ENCODE measurements at regions not wholly inside any gene's neighbourhood (a gene's known extent, or its start where the extent isn't known, plus 50 kb on each side); places are given as distances from the start of the nearest gene placed in this dataset.
A peak's percentile ranks its signal among the peaks of the same experiment; 100 is the strongest.

- Histone ChIP-seq H3K23me2 (ENCODE audit: insufficient read length, low read depth, low read length, poor library complexity, severe bottlenecking) (peaks cover 8% of the 10 kb centered on the region), H2AFZ (ENCODE audit: low read length) (peak overlapping the region; percentile 59), H2BK120ac (ENCODE audit: low read depth, low read length, poor library complexity, severe bottlenecking) (no peak overlapping the region), H3K23ac (ENCODE audit: insufficient read length, low read depth, low read length) (no peak overlapping the region), H4K5ac (ENCODE audit: insufficient read length, low read depth, low read length) (no peak overlapping the region), H3K27me3 (ENCODE audit: insufficient read depth, low read length) (peaks cover 3% of the 10 kb centered on the region; the same call in 1 of the 2 replicates), H3K18ac (ENCODE audit: insufficient read length, low read depth, low read length) (no peak overlapping the region), H3K4ac (ENCODE audit: low read depth, low read length) (no peak overlapping the region), H3K79me1 (ENCODE audit: insufficient read depth, low read depth, low read length, poor library complexity, severe bottlenecking) (no peaks in the 10 kb centered on the region), H2AK5ac (ENCODE audit: insufficient read length, low read length) (no peak overlapping the region), H2BK12ac (ENCODE audit: insufficient read length, low read depth, low read length) (no peak overlapping the region), H4K20me1 (ENCODE audit: control insufficient read depth, insufficient read depth, insufficient read length) (peaks cover 3% of the 10 kb centered on the region), H3K14ac (ENCODE audit: insufficient read depth, low read length) (no peak overlapping the region), H3K9me3 (ENCODE audit: control insufficient read depth, low read depth, low read length) (no peaks in the 10 kb centered on the region), H3K9ac (ENCODE audit: extremely low read depth, insufficient read length, low read length) (no peak overlapping the region), H2BK20ac (ENCODE audit: low read depth, low read length, poor library complexity, severe bottlenecking) (no peak overlapping the region), H2BK15ac (ENCODE audit: low read depth, low read length) (no peak overlapping the region), H3K56ac (ENCODE audit: insufficient read length, low read depth, low read length) (no peak overlapping the region), H3K4me2 (ENCODE audit: insufficient read depth, insufficient read length, low read length) (peak overlapping the region; percentile 84), H3T11ph (ENCODE audit: low read length) (no peak overlapping the region), H2BK5ac (ENCODE audit: insufficient read length, low read length) (no peak overlapping the region), H4K91ac (ENCODE audit: insufficient read length, low read depth, low read length) (no peak overlapping the region), H3K79me2 (ENCODE audit: insufficient read depth, low read length) (no peaks in the 10 kb centered on the region), H4K8ac (replicated peaks; ENCODE audit: insufficient read length, low read depth, low read length) (no peak overlapping the region), H3K27ac (ENCODE audit: insufficient read length, low read depth, low read length) (no peak overlapping the region), H3K4me1 (ENCODE audit: insufficient read depth, low read length) (no peaks in the 10 kb centered on the region; the same call in 1 of the 2 replicates)
- peak; percentile 65 for DNase-seq
- Mint-ChIP-seq H3K9me3 (no peaks in the 10 kb centered on the region), H3K36me3 (ENCODE audit: insufficient read depth in 1 of 3, low read depth in 3 of 3) (no peaks in the 10 kb centered on the region), H3K4me1 (peaks cover 6 to 7% of the 10 kb centered on the region in 2 experiments), H3K27me3 (ENCODE audit: low read depth) (peaks cover 41% of the 10 kb centered on the region), H3K4me3 (peak overlapping the region; percentile 79 to 90), H3K27ac (no peak overlapping the region)
- no CpG with 5 or more reads among the region's 65 CpGs for WGBS (ENCODE audit: extremely low coverage, insufficient read length, low lambda C conversion rate)
- TF ChIP-seq, protein P1, sequence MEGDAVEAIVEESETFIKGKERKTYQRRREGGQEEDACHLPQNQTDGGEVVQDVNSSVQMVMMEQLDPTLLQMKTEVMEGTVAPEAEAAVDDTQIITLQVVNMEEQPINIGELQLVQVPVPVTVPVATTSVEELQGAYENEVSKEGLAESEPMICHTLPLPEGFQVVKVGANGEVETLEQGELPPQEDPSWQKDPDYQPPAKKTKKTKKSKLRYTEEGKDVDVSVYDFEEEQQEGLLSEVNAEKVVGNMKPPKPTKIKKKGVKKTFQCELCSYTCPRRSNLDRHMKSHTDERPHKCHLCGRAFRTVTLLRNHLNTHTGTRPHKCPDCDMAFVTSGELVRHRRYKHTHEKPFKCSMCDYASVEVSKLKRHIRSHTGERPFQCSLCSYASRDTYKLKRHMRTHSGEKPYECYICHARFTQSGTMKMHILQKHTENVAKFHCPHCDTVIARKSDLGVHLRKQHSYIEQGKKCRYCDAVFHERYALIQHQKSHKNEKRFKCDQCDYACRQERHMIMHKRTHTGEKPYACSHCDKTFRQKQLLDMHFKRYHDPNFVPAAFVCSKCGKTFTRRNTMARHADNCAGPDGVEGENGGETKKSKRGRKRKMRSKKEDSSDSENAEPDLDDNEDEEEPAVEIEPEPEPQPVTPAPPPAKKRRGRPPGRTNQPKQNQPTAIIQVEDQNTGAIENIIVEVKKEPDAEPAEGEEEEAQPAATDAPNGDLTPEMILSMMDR (conservative IDR thresholded peaks at IDR 0.05) = peak; percentile 62
Observed at GRCh38 chr4:164383358-164384220, 370.3 kb upstream of the SMIM31 start.
